ENCODE measurements at regions not wholly inside any gene's neighbourhood (a gene's known extent, or its start where the extent isn't known, plus 50 kb on each side); places are given as distances from the start of the nearest gene placed in this dataset.
"Not testable (repeated sequence)": the region's sequence is repeated elsewhere in the genome, so short reads cannot be mapped to it uniquely, and the experiment has no call there.

DNA sequence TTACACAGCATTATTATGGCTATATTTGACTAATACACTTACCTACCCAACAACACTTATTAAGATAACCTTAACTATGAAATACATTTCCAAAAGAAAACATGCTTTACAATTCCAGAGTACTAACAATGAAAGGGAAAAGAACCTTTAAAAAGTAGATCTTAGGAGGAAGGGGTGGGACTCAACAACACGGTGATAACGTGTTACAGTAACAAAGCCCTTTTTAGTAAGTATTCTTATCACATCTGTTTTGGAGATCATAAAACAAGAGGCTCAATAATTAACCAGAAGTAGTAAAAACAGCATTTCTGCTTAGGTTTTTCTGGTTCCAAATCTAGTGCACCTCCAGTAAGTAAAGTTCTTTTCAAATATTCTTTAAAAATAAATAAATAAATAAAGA, 202.1 kb upstream of the SLC7A11 start:
- no peak overlapping the region for H3K27ac ChIP-seq
- TF ChIP-seq, protein P1, sequence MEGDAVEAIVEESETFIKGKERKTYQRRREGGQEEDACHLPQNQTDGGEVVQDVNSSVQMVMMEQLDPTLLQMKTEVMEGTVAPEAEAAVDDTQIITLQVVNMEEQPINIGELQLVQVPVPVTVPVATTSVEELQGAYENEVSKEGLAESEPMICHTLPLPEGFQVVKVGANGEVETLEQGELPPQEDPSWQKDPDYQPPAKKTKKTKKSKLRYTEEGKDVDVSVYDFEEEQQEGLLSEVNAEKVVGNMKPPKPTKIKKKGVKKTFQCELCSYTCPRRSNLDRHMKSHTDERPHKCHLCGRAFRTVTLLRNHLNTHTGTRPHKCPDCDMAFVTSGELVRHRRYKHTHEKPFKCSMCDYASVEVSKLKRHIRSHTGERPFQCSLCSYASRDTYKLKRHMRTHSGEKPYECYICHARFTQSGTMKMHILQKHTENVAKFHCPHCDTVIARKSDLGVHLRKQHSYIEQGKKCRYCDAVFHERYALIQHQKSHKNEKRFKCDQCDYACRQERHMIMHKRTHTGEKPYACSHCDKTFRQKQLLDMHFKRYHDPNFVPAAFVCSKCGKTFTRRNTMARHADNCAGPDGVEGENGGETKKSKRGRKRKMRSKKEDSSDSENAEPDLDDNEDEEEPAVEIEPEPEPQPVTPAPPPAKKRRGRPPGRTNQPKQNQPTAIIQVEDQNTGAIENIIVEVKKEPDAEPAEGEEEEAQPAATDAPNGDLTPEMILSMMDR (IDR thresholded peaks at IDR 0.05), result no peak
- intact Hi-C loops (cut with DNase I), result no loop called here
- ATAC-seq, result no peak
- H3K36me3 ChIP-seq, result no peaks in the 10 kb centered on the region
- 64 to 70% methylated on average over 2 of the region's 2 CpGs for WGBS, 2 donors
- no peak for DNase-seq
- H3K9me3 ChIP-seq, result peaks cover 0 to 11% (median 0%) of the 10 kb centered on the region in 11 donors
- H3K4me3 ChIP-seq, result no peak overlapping the region
- H3K4me1 ChIP-seq, result no peaks in the 10 kb centered on the region
- H3K27me3 ChIP-seq, result no peaks in the 10 kb centered on the region

DNA sequence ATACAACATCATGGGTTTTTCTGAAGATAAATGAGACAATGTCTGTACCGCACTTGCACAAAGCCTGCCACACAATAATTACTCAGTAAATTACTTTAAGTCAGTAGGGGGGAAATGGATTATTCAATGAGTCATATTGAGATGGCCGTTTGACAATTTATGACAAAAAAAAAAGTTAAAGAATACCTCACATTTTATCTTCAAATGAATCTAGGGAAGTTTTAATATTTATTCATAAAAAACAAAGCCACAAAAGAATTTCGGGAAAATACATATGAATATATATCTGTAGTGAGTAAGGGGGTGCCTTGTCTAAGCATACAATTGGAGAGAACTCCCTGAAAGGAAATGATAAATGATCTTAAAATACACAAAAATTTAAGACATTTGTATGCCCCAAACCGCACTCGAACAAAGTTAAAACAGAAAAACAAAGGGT, 197.0 kb upstream of the SLC7A11 start:
- TF ChIP-seq, protein P1 (IDR thresholded peaks at IDR 0.05), result no peak
- no peaks in the 10 kb centered on the region for H3K4me1 ChIP-seq
- H3K9me3 ChIP-seq, result peaks cover 0 to 25% (median 6%) of the 10 kb centered on the region in 11 donors
- no peak overlapping the region for H3K27ac ChIP-seq
- no peaks in the 10 kb centered on the region for H3K27me3 ChIP-seq
- intact Hi-C loops (cut with DNase I), result no loop called here
- WGBS, 2 donors, result 64 to 70% methylated on average over 5 of the region's 5 CpGs
- ATAC-seq, result no peak
- no peak for DNase-seq
- H3K36me3 ChIP-seq, result no peaks in the 10 kb centered on the region
- H3K4me3 ChIP-seq, result no peak overlapping the region

DNA sequence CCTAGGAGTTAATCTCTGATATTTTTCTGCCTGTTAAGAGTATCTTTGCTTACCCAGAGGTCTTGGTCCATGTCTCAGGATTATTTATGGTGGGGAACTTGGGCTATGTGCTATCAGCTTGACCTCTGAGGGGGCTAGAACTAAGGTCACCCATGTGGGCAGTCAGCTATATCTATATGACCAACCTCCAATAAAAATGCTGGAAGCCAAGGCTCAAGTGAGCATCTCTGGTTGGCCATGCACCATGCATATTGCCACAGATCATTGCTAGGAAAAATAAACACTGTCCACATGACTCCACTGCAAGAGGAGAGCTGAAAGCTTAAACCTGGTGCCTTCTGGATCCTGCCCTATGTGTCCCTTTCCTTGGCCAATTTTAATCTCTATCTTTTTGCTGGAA, 196.5 kb upstream of the SLC7A11 start:
- Histone ChIP-seq H3K9me3 (peaks cover 0 to 26% (median 9%) of the 10 kb centered on the region in 11 donors), H3K4me3 (no peak overlapping the region), H3K4me1 (no peaks in the 10 kb centered on the region), H3K36me3 (no peaks in the 10 kb centered on the region), H3K27ac (no peak overlapping the region), H3K27me3 (no peaks in the 10 kb centered on the region)
- ATAC-seq (no peak), DNase-seq (no peak)
- TF ChIP-seq, protein P1 (IDR thresholded peaks at IDR 0.05), result no peak
- intact Hi-C loops (cut with DNase I), result no loop called here

DNA sequence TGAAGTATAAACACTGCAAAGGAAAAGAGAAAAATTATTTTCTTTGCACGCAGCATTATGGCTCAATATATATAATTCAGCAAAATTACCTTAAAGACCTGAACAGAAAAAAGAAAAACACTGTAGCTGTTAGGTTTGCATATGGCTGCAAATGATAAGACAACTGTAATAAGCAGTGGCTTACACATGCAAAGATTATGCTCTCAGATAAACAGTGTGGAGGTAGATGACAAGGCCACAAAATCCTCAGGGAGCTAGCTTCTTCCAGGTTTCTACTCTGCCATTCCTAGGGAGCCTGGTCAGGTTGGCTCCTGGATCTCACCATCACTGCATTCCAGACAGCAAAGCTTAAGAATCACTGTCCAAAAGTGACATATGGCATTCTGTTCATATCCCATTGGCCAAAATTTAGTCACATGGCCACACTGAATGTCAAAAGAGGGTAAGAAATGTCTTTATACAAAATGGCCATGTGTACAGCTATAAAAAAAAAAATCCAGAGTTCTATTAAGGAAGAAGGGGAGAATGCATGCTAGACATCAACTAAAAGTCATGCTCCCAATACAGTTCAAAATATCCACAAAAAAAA, 195.2 kb upstream of the SLC7A11 start:
- Histone ChIP-seq H3K27ac (no peak overlapping the region), H3K4me1 (no peaks in the 10 kb centered on the region), H3K4me3 (no peak overlapping the region), H3K36me3 (no peaks in the 10 kb centered on the region), H3K9me3 (peaks cover 0 to 31% (median 9%) of the 10 kb centered on the region in 11 donors), H3K27me3 (no peaks in the 10 kb centered on the region)
- DNase-seq, result no peak
- intact Hi-C loops (cut with DNase I), result no loop called here
- TF ChIP-seq, protein P1 (IDR thresholded peaks at IDR 0.05), result no peak
- WGBS, 2 donors, result 89 to 94% methylated on average over 1 of the region's 1 CpG
- ATAC-seq, result no peak

DNA sequence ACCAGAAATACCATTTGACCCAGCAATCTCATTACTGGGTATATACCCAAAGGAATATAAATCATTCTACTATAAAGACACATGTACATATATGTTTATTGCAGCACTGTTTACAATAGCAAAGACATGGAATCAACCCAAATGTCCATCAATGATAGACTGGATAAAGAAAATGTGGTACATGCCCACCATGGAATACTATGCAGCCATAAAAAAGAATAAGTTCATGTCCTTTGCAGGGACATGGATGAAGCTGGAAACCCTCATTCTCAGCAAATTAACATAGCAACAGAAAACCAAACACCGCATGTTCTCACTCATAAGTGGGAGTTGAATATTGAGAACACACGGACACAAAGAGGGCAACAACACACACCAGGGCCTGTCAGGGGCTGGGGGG, 193.6 kb upstream of the SLC7A11 start:
- H3K36me3 ChIP-seq; H3K27me3 ChIP-seq; DNase-seq; H3K27ac ChIP-seq; intact Hi-C loops (cut with DNase I); ATAC-seq; H3K4me3 ChIP-seq; H3K4me1 ChIP-seq: not testable (repeated sequence)
- peaks cover 0 to 35% (median 9%) of the 10 kb centered on the region in 11 donors for H3K9me3 ChIP-seq
- 91 to 98% methylated on average over 2 of the region's 2 CpGs for WGBS, 2 donors

DNA sequence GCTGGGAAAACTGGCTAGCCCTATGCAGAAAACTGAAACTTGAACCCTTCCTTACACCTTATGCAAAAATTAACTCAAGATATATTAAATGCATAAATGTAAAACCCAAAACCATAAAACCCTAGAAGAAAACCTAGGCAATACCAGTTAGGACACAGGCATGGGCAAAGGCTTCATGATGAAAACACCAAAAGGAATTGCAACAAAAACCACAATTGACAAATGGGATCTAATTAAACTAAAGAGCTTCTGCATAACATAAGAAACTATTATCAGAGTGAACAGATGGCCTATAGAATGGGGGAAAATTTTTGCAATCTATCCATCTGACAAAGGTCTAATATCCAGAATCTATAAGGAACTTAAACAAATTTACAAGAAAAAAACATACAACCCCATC, 192.9 kb upstream of the SLC7A11 start:
- DNase-seq; ATAC-seq; H3K4me3 ChIP-seq; H3K4me1 ChIP-seq; H3K27me3 ChIP-seq; H3K27ac ChIP-seq; H3K36me3 ChIP-seq; intact Hi-C loops (cut with DNase I): not testable (repeated sequence)
- peaks cover 0 to 35% (median 9%) of the 10 kb centered on the region in 11 donors for H3K9me3 ChIP-seq

All from heart right ventricle (tissue), 16 donors.